ENCODE measurements at regions not wholly inside any gene's neighbourhood (a gene's known extent, or its start where the extent isn't known, plus 50 kb on each side); places are given as distances from the start of the nearest gene placed in this dataset.

- TF ChIP-seq, protein P1, sequence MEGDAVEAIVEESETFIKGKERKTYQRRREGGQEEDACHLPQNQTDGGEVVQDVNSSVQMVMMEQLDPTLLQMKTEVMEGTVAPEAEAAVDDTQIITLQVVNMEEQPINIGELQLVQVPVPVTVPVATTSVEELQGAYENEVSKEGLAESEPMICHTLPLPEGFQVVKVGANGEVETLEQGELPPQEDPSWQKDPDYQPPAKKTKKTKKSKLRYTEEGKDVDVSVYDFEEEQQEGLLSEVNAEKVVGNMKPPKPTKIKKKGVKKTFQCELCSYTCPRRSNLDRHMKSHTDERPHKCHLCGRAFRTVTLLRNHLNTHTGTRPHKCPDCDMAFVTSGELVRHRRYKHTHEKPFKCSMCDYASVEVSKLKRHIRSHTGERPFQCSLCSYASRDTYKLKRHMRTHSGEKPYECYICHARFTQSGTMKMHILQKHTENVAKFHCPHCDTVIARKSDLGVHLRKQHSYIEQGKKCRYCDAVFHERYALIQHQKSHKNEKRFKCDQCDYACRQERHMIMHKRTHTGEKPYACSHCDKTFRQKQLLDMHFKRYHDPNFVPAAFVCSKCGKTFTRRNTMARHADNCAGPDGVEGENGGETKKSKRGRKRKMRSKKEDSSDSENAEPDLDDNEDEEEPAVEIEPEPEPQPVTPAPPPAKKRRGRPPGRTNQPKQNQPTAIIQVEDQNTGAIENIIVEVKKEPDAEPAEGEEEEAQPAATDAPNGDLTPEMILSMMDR (IDR thresholded peaks at IDR 0.05; ENCODE audit: low read depth, low read length, poor library complexity, severe bottlenecking) = no peak
- no peak for TF ChIP-seq EZH2phosphoT487 (IDR thresholded peaks at IDR 0.05; ENCODE audit: borderline replicate concordance, low read length)
Measured at GRCh38 chr18:10036479-10036878, 122.7 kb downstream of the VAPA start.
